ENCODE measurements at regions not wholly inside any gene's neighbourhood (a gene's known extent, or its start where the extent isn't known, plus 50 kb on each side); places are given as distances from the start of the nearest gene placed in this dataset.
"Not testable (repeated sequence)": the region's sequence is repeated elsewhere in the genome, so short reads cannot be mapped to it uniquely, and the experiment has no call there.

- peak; percentile 48 for DNase-seq (ENCODE audit: low spot score)
- POLR2A ChIA-PET (ENCODE audit: low non-redundant PET); H3K27ac ChIP-seq: not testable (repeated sequence)
- CTCF ChIA-PET, result interaction anchor here (0.6 to 0.8 kb wide), 2 partner anchors 91 to 114 kb away, joined by 3 to 4 read pairs; no protein-coding TSS in a partner anchor
- TF ChIP-seq, protein P1, sequence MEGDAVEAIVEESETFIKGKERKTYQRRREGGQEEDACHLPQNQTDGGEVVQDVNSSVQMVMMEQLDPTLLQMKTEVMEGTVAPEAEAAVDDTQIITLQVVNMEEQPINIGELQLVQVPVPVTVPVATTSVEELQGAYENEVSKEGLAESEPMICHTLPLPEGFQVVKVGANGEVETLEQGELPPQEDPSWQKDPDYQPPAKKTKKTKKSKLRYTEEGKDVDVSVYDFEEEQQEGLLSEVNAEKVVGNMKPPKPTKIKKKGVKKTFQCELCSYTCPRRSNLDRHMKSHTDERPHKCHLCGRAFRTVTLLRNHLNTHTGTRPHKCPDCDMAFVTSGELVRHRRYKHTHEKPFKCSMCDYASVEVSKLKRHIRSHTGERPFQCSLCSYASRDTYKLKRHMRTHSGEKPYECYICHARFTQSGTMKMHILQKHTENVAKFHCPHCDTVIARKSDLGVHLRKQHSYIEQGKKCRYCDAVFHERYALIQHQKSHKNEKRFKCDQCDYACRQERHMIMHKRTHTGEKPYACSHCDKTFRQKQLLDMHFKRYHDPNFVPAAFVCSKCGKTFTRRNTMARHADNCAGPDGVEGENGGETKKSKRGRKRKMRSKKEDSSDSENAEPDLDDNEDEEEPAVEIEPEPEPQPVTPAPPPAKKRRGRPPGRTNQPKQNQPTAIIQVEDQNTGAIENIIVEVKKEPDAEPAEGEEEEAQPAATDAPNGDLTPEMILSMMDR (conservative IDR thresholded peaks at IDR 0.05; ENCODE audit: low read depth), result peak; percentile 83
Observed at GRCh38 chr22:22321743-22322611, 77.4 kb downstream of the VPREB1 start.

DNA sequence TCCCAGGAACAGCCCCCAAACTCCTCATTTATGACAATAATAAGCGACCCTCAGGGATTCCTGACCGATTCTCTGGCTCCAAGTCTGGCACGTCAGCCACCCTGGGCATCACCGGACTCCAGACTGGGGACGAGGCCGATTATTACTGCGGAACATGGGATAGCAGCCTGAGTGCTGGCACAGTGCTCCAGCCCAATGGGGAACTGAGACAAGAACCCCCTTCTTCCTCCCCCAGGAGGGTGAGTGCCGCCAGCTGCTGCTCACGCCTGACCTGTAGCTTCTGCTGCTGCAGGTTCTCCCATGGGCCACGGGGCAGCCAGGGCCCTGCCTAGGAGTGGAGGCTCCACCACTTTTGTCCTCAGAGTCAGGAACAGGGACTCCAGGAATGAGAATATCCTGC, 78.2 kb downstream of the VPREB1 start:
- no peak for DNase-seq (ENCODE audit: low spot score)
- POLR2A ChIA-PET (ENCODE audit: low non-redundant PET), result no interaction called here
- CTCF ChIA-PET, result interaction anchor here (0.6 to 0.8 kb wide), 2 partner anchors 92 to 115 kb away, joined by 3 to 4 read pairs; no protein-coding TSS in a partner anchor
- TF ChIP-seq, protein P1 (conservative IDR thresholded peaks at IDR 0.05; ENCODE audit: low read depth), result no peak
- H3K27ac ChIP-seq, result no peak overlapping the region

- DNase-seq (ENCODE audit: low spot score), result no peak
- POLR2A ChIA-PET (ENCODE audit: low non-redundant PET), result no interaction called here
- TF ChIP-seq, protein P1 (conservative IDR thresholded peaks at IDR 0.05; ENCODE audit: low read depth), result no peak
- no peak overlapping the region for H3K27ac ChIP-seq
- CTCF ChIA-PET, result interaction anchor here (0.6 kb wide), 1 partner anchor 74 kb away, joined by 3 read pairs; no protein-coding TSS in a partner anchor
Observed at GRCh38 chr22:22327723-22328122, 83.1 kb downstream of the VPREB1 start.

GRCh38 chr22:22329792-22330191, 85.2 kb downstream of the VPREB1 start:
- TF ChIP-seq, protein P1 (conservative IDR thresholded peaks at IDR 0.05; ENCODE audit: low read depth), result no peak
- no peak for DNase-seq (ENCODE audit: low spot score)
- ChIA-PET CTCF (no interaction called here), POLR2A (ENCODE audit: low non-redundant PET) (no interaction called here)
- no peak overlapping the region for H3K27ac ChIP-seq

DNA sequence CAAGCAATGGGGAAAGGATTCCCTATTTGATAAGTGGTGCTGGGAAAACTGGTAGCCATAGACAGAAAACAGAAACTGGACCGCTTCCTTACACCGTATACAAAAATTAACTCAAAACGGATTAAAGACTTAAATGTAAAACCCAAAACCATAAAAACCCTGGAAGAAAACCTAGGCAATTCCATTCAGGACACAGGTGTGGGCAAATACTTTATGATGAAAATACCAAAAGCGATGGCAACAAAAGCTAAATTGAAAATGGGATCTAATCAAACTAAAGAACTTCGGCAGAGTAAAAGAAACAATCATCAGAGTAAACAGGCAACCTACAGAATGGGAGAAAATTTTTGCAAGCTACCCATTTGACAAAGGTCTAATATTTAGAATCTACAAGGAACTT, 91.1 kb downstream of the VPREB1 start:
- POLR2A ChIA-PET (ENCODE audit: low non-redundant PET); DNase-seq (ENCODE audit: low spot score); CTCF ChIA-PET; H3K27ac ChIP-seq: not testable (repeated sequence)

DNA sequence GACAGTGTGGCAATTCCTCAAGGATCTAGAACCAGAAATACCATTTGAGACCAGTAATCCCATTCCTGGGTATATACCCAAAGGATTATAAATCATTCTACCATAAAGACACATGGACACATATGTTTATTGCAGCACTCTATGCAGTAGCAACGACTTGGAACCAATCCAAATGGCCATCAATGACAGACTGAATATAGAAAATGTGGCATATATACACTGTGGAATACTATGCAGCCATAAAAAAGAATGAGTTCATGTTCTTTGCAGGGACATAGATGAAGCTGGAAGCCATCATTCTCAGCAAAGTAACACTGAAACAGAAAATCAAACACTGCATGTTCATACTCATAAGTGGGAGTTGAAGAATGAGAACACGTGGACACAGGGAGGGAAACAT, 91.7 kb downstream of the VPREB1 start:
- POLR2A ChIA-PET (ENCODE audit: low non-redundant PET); CTCF ChIA-PET; H3K27ac ChIP-seq; DNase-seq (ENCODE audit: low spot score): not testable (repeated sequence)

DNA sequence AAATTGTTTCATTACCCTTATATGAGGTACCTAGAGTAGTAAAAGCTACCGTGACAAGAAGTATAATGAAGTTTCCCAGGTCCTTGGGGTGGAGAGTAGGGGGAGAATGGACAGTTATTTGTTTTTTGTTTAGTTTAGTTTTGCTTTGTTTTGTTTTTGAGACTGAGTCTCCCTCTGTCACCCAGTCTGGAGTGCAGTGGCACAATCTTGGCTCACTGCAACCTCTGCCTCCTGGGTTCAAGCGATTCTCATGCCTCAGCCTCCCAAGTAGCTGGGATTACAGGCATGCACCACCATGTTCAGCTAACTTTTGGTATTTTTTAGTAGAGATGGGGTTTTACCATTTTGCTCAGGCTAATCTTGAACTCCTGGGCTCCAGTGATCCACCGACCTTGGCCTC, 94.2 kb downstream of the VPREB1 start:
- POLR2A ChIA-PET (ENCODE audit: low non-redundant PET); H3K27ac ChIP-seq; CTCF ChIA-PET; DNase-seq (ENCODE audit: low spot score): not testable (repeated sequence)

- ChIA-PET CTCF (no interaction called here), POLR2A (ENCODE audit: low non-redundant PET) (no interaction called here)
- TF ChIP-seq, protein P1 (conservative IDR thresholded peaks at IDR 0.05; ENCODE audit: low read depth), result no peak
Observed at GRCh38 chr22:22341736-22342135, 97.2 kb downstream of the VPREB1 start.

More at GRCh38 chr22:22341736-22342135, 97.2 kb downstream of the VPREB1 start:
- H3K27ac ChIP-seq, result no peak overlapping the region
- DNase-seq (ENCODE audit: low spot score), result no peak

Measured in RWPE1 (cell line).